Amniotic stem cell (primary cell): ENCODE measurements at regions not wholly inside any gene's neighbourhood (a gene's known extent, or its start where the extent isn't known, plus 50 kb on each side); places are given as distances from the start of the nearest gene placed in this dataset.
"Not testable (repeated sequence)": the region's sequence is repeated elsewhere in the genome, so short reads cannot be mapped to it uniquely, and the experiment has no call there.

ENCODE experiments used
- DNase-seq: peaks from one replicate; lab custom pipeline; 2025; lab: John Stamatoyannopoulos, UW

GRCh38 chr5:83802686-83803085, 82.0 kb upstream of the HAPLN1 start:
- no peak for DNase-seq

DNA sequence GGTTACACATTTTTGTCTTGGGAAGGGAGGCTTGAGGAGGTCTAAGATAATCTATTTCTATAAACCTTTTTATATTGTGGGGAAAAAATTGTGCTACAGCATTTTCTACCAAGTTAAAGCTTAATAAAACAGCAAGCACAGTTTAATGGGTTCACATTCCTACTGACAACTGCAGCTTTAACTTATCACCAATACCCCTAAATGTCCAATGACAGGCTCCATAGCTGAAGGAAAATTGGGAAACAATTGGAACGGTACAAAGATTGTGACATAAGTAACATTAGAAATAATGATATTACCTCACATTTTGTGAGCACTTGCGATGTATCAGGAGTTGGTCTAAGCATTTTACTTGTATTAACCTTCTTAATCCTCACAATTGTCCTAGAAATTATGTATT, 79.5 kb upstream of the HAPLN1 start:
- DNase-seq, result no peak

GRCh38 chr5:83799020-83799419, 78.4 kb upstream of the HAPLN1 start:
- not testable (repeated sequence) for DNase-seq

GRCh38 chr5:83789371-83789770, 68.7 kb upstream of the HAPLN1 start:
- no peak for DNase-seq

GRCh38 chr5:83787631-83788030, 67.0 kb upstream of the HAPLN1 start:
- no peak for DNase-seq

DNA sequence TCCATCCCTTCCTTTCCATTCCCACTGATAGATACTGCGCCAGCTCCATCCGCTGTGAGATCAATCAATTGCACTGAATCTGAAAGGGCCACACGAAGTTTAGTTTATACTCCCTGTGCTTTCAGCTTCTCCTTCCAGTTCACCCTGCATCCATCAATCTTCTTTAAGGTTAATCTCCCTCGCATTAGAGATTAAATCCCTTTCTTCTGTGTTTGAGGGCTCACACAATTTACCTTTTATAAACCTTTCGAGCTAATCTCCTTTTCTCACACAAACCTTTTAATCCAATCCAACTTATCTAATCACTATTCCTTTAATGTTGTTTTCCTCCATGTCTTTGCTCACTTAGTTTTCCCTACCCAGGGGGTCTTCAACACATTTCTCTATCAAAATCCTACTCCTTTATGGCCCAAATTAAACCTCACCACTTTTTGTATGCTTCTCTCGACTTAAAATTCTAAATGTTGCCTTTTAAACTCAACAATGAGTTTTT, 64.6 kb upstream of the HAPLN1 start:
- DNase-seq, result no peak

- DNase-seq, result no peak
These were observed 60.2 kb upstream of the HAPLN1 start for GRCh38 chr5:83780699-83781350.

GRCh38 chr5:83777856-83778255, 57.2 kb upstream of the HAPLN1 start:
- DNase-seq, result no peak

DNA sequence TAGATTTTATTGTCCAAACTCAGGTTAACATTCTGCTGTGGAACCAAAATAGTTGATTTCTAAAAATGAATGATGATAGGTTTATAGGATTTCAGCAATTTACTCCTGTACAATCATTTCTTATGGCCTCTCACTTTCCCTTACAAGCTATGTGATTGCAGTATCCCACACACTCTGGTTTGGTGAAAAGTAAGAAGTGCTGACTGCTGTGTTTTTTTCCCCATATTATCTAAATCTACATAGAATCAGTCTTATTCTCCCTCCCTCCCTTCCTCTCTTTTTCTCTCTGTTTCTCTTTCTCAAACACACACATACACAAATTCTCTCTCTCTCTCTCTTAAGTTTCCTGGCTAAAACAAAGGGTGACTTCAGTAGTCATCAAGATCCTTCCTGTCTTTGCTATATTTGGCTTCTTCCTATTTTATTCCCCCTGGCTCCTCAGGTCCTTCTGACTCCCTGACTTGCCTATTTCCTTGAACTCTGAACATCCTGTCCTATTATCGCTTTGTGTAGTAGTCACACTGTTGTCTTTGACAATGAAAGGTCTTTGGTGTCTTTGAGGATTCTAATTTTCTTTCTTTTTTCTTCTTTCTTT, 55.9 kb upstream of the HAPLN1 start:
- no peak for DNase-seq
